MCF 10A (cell line): ENCODE measurements at regions not wholly inside any gene's neighbourhood (a gene's known extent, or its start where the extent isn't known, plus 50 kb on each side); places are given as distances from the start of the nearest gene placed in this dataset.
"Not testable (repeated sequence)": the region's sequence is repeated elsewhere in the genome, so short reads cannot be mapped to it uniquely, and the experiment has no call there.

Source experiments
- BruUV-seq: library from RNA; stranded (reverse); fragments of 400-500 nt; replicated peaks from 2 replicates; lab custom pipeline; 2021; lab: Mats Ljungman, UMichigan
- CTCF ChIA-PET: fragments of 300-600 bp; sonication (Branson Sonifier 250); formaldehyde crosslinking; extraction: SDS; loops from one replicate; lab custom pipeline; 2021; ENCODE audit warnings: antibody characterized with exemption, inconsistent platforms; lab: Yijun Ruan, JAX
- POLR2A ChIA-PET: fragments of 300-600, 350-650 bp; sonication (Branson Sonifier 250); formaldehyde crosslinking; extraction: SDS; loops from one replicate; lab custom pipeline; 2020; ENCODE audit warnings: antibody characterized with exemption, inconsistent platforms; lab: Yijun Ruan, JAX
- DNase-seq: peaks from one replicate; pipeline ENCODE4 v3.0.0-alpha.2; 2018; ENCODE audit not compliant: unreplicated experiment
- H3K27ac Mint-ChIP-seq: one replicate; pipeline ENCODE4 v1.8.0; 2022; ENCODE audit warnings: mild to moderate bottlenecking, low read depth, mixed read lengths; ENCODE audit not compliant: unreplicated experiment
- H3K27me3 Mint-ChIP-seq: one replicate; pipeline ENCODE4 v1.8.0; 2022; ENCODE audit warnings: mixed read lengths; ENCODE audit not compliant: insufficient read depth, unreplicated experiment
- H3K36me3 Mint-ChIP-seq: one replicate; pipeline ENCODE4 v1.8.0; 2022; ENCODE audit warnings: mild to moderate bottlenecking, moderate library complexity, mixed read lengths; ENCODE audit not compliant: insufficient read depth, unreplicated experiment
- H3K4me1 Mint-ChIP-seq: one replicate; pipeline ENCODE4 v1.8.0; 2022; ENCODE audit warnings: mixed read lengths; ENCODE audit not compliant: insufficient read depth, unreplicated experiment
- H3K4me3 Mint-ChIP-seq: one replicate; pipeline ENCODE4 v1.8.0; 2022; ENCODE audit warnings: mild to moderate bottlenecking, moderate library complexity, mixed read lengths; ENCODE audit not compliant: unreplicated experiment
- H3K9me3 Mint-ChIP-seq: one replicate; pipeline ENCODE4 v1.8.0; 2022; ENCODE audit warnings: mixed read lengths; ENCODE audit not compliant: unreplicated experiment
- intact Hi-C: fragments of 100-400 bp; cut with micrococcal nuclease; formaldehyde crosslinking; loops from 2 replicates; pipeline ENCODE4 v1.14.1; 2022
- TF ChIP-seq, protein P1 (sequence below): fragments of 200-600 bp; IDR thresholded peaks from one replicate; pipeline ENCODE4 v1.8.0; 2022; ENCODE audit warnings: antibody characterized with exemption, mild to moderate bottlenecking; ENCODE audit not compliant: unreplicated experiment

DNA sequence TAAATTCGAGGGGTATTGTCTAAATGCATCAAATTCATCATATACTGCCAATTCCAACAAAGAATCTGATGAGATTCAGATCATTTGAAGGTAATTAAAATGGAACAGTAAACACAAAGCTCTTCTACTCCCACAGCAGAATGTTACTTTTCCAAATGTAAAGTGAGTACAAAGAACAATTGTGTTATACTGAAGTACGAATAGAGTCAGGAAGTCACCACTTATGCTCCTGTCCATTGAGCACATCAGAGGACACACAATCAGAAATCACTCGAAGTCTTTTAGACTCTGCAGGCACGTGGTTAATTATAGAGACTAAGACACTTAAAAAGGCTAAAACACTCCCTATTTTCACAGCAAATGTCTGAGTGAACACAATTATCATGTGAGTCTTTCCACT is 388.5 kb upstream of the MIS18BP1 start:
- peaks cover 5% of the 10 kb centered on the region for H3K9me3 Mint-ChIP-seq
- POLR2A ChIA-PET = no interaction called here
- H3K36me3 Mint-ChIP-seq = no peaks in the 10 kb centered on the region
- H3K4me3 Mint-ChIP-seq = no peak overlapping the region
- BruUV-seq = no TSS peak
- CTCF ChIA-PET = interaction anchor here (0.8 to 1.3 kb wide), 2 partner anchors 9 to 10 kb away, joined by 3 read pairs; no protein-coding TSS in a partner anchor
- no peak overlapping the region for H3K27ac Mint-ChIP-seq
- H3K4me1 Mint-ChIP-seq = peaks cover 6% of the 10 kb centered on the region
- no peak for DNase-seq
- TF ChIP-seq, protein P1, sequence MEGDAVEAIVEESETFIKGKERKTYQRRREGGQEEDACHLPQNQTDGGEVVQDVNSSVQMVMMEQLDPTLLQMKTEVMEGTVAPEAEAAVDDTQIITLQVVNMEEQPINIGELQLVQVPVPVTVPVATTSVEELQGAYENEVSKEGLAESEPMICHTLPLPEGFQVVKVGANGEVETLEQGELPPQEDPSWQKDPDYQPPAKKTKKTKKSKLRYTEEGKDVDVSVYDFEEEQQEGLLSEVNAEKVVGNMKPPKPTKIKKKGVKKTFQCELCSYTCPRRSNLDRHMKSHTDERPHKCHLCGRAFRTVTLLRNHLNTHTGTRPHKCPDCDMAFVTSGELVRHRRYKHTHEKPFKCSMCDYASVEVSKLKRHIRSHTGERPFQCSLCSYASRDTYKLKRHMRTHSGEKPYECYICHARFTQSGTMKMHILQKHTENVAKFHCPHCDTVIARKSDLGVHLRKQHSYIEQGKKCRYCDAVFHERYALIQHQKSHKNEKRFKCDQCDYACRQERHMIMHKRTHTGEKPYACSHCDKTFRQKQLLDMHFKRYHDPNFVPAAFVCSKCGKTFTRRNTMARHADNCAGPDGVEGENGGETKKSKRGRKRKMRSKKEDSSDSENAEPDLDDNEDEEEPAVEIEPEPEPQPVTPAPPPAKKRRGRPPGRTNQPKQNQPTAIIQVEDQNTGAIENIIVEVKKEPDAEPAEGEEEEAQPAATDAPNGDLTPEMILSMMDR = no peak
- H3K27me3 Mint-ChIP-seq = no peaks in the 10 kb centered on the region
- intact Hi-C loops = no loop called here

DNA sequence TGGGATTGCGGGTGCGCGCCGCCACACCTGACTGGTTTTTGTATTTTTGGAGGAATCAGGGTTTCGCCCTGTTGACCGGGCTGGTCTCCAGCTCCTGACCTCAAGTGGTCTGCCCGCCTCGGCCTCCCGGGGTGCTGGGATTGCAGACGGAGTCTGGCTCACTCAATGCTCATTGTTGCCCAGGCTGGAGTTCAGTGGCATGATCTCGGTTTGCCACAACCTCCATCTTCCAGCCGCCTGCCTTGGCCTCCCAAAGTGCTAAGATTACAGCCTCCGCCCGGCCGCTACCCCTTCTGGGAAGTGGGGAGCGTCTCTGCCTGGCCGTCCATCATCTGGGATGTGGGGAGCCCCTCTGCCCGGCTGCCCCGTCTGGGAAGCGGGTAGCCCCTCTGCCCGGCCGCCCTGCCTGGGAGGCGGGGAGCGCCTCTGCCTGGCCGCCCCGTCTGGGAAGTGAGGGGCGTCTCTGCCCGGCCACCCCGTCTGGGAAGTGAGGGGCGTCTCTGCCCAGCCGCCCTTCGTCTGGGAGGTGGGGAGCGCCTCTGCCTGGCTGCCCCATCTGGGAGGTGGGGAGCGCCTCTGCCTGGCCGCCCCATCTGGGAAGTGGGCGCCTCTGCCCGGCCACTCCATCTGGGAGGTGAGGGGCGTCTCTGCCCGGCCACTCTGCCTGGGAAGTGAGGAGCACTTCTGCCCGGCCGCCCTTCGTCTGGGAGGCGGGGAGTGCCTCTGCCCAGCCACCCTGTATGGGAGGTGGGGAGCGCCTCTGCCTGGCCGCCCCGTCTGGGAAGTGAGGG is 381.8 kb upstream of the MIS18BP1 start:
- H3K9me3 Mint-ChIP-seq, CTCF ChIA-PET, POLR2A ChIA-PET, H3K27me3 Mint-ChIP-seq, H3K4me3 Mint-ChIP-seq, H3K27ac Mint-ChIP-seq, DNase-seq, BruUV-seq, H3K36me3 Mint-ChIP-seq: not testable (repeated sequence)
- peaks cover 13% of the 10 kb centered on the region for H3K4me1 Mint-ChIP-seq
- intact Hi-C loops = loop anchor here (10.0 kb wide), 1 partner anchor 130 kb away; no protein-coding TSS in a partner anchor

DNA sequence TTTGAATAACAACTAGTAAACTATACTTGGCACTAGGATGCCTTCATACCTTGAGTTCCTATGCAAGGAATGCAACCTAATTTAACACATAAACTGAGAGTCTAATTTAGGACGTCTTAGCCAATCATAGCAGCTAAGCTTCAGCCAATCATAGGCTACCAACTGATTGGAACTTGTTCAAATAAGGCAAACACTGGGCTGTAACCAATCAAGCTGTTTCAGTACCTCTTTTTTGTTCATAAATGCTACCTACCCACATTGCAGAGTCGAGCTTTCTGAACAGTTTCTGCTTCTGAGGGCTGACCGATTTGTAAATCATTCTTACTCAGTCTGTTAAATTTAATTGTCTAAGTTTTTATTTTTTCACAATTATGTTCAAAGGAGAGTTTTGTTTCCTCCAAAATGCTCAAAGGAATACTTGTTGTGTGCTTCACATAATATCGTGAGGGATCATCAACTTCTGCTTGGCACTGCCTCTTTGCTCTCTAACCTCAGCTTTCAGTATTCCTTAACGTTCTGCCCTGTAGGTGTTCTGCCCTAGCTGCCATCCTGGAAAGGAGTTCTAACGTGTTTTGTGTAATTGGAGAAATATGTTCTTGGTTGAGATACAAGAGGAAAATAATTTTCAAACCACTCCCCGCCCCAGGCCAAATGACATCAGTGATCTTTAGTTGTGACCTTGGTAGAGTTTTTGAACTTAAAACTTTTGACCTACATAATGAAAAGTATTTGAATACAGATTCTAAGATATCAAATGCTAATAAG is 380.4 kb upstream of the MIS18BP1 start:
- BruUV-seq = no TSS peak
- DNase-seq = no peak
- intact Hi-C loops = loop anchor here (10.0 kb wide), 1 partner anchor 131 kb away; no protein-coding TSS in a partner anchor

DNA sequence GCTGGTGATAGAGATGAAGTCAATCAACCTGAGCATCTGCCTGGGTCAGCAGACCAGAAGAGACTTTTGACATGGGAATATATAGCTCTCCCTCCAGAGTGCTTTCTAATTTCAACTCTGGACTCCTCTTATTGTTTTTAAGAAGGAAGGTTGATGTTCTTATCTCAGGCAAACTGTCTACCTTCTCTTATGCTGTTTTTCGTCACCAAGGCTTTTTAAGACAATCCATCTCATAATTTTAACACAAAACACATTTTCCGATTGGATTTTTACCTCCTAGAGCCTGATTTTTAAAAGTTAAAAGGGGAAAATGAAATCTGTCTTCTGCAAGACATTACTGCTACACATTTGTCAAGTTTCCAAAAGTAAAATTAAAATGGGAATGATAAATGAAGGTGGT is 368.7 kb upstream of the MIS18BP1 start:
- ChIA-PET CTCF (no interaction called here), POLR2A (no interaction called here)
- intact Hi-C loops = no loop called here
- TF ChIP-seq, protein P1 = no peak
- no TSS peak for BruUV-seq
- Mint-ChIP-seq H3K27me3 (no peaks in the 10 kb centered on the region), H3K27ac (no peak overlapping the region), H3K4me1 (no peaks in the 10 kb centered on the region), H3K4me3 (no peak overlapping the region), H3K36me3 (no peaks in the 10 kb centered on the region), H3K9me3 (no peaks in the 10 kb centered on the region)
- no peak for DNase-seq

More for the DNA sequence above, 380.4 kb upstream of the MIS18BP1 start:
- ChIA-PET POLR2A (interaction anchor here (0.8 to 1.2 kb wide), 2 partner anchors 20 to 47 kb away, joined by 3 to 4 read pairs; no protein-coding TSS in a partner anchor), CTCF (no interaction called here)
- H3K27me3 Mint-ChIP-seq = no peaks in the 10 kb centered on the region
- H3K4me1 Mint-ChIP-seq = peaks cover 13% of the 10 kb centered on the region
- H3K27ac Mint-ChIP-seq = peak overlapping the region; percentile 66
- H3K4me3 Mint-ChIP-seq = peak overlapping the region; percentile 15
- H3K9me3 Mint-ChIP-seq = no peaks in the 10 kb centered on the region
- no peaks in the 10 kb centered on the region for H3K36me3 Mint-ChIP-seq
- TF ChIP-seq, protein P1 = no peak
